ENCODE measurements at regions not wholly inside any gene's neighbourhood (a gene's known extent, or its start where the extent isn't known, plus 50 kb on each side); places are given as distances from the start of the nearest gene placed in this dataset.

DNA sequence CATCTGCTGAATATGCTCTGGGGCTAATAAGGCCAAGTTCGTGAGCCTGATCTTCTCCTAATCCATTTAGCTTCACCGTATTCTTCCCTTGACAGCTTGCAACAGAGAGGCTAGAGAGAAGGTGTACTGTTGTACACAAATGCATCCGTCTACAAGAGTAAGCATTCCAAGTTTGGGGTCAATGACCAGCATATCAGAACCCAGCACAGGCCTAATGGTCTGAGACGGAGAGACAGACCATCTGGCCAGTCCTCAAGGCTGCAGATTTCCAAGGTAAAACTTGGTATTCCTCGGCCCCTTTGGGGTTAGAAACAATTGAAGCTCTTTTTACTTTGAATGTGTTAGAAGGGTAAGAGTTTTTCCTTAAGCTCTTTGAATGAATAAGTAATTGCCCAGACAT is 481.2 kb upstream of the KLF4 start:
- Histone ChIP-seq H3K27ac (peak overlapping the region in 1 of 2 donors; percentile 7), H3K4me1 (no peaks in the 10 kb centered on the region), H3K27me3 (no peaks in the 10 kb centered on the region), H3K4me3 (no peak overlapping the region), H3K36me3 (no peaks in the 10 kb centered on the region), H3K9me3 (no peaks in the 10 kb centered on the region)
- DNase-seq (ENCODE audit: low spot score) = no peak
- TF ChIP-seq, protein P1, sequence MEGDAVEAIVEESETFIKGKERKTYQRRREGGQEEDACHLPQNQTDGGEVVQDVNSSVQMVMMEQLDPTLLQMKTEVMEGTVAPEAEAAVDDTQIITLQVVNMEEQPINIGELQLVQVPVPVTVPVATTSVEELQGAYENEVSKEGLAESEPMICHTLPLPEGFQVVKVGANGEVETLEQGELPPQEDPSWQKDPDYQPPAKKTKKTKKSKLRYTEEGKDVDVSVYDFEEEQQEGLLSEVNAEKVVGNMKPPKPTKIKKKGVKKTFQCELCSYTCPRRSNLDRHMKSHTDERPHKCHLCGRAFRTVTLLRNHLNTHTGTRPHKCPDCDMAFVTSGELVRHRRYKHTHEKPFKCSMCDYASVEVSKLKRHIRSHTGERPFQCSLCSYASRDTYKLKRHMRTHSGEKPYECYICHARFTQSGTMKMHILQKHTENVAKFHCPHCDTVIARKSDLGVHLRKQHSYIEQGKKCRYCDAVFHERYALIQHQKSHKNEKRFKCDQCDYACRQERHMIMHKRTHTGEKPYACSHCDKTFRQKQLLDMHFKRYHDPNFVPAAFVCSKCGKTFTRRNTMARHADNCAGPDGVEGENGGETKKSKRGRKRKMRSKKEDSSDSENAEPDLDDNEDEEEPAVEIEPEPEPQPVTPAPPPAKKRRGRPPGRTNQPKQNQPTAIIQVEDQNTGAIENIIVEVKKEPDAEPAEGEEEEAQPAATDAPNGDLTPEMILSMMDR (IDR thresholded peaks at IDR 0.05) = no peak

DNA sequence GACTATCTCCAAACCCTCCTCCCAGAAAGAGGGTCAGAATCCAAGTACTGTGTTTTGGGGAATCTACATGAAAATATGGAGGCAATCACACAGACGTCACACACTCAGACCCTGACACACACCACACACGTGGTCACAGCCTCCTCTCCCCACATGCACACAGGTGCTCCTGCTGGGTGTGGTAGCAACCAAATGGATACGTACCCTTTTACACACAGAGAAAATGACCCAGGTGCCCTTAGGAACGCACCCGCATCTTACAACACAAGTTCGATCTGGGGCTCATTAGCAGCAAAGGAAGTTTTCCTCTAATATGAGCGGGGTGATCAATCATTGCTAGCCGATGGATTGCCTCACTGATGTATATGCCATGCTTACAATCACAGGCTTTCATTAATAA is 480.2 kb upstream of the KLF4 start:
- DNase-seq (ENCODE audit: low spot score) = no peak
- Histone ChIP-seq H3K4me3 (no peak overlapping the region), H3K36me3 (no peaks in the 10 kb centered on the region), H3K9me3 (no peaks in the 10 kb centered on the region), H3K27ac (no peak overlapping the region), H3K27me3 (no peaks in the 10 kb centered on the region), H3K4me1 (no peaks in the 10 kb centered on the region)
- TF ChIP-seq, protein P1 (IDR thresholded peaks at IDR 0.05) = no peak

DNA sequence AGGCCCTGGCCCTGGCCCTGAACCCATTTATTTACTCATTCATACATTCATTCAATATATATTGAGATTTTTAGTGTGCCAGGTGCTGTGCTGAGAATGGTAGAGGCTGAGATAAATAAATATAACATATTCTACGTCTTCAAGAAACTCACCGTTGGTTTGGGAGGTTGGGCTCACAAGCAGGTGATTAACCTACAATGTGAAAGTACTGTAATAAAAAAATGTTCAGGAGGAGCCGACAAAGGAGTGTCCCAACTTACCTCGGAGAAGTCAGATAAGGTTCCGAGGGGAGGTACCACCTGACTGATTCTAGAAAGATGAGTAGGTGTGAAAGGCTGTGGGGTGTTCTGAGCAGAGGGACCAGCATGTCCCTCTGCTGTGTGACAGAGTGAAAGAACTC is 479.6 kb upstream of the KLF4 start:
- Histone ChIP-seq H3K27me3 (no peaks in the 10 kb centered on the region), H3K4me3 (no peak overlapping the region), H3K4me1 (no peaks in the 10 kb centered on the region), H3K9me3 (no peaks in the 10 kb centered on the region), H3K36me3 (no peaks in the 10 kb centered on the region), H3K27ac (no peak overlapping the region)
- TF ChIP-seq, protein P1 (IDR thresholded peaks at IDR 0.05) = no peak
- no peak for DNase-seq (ENCODE audit: low spot score)

DNA sequence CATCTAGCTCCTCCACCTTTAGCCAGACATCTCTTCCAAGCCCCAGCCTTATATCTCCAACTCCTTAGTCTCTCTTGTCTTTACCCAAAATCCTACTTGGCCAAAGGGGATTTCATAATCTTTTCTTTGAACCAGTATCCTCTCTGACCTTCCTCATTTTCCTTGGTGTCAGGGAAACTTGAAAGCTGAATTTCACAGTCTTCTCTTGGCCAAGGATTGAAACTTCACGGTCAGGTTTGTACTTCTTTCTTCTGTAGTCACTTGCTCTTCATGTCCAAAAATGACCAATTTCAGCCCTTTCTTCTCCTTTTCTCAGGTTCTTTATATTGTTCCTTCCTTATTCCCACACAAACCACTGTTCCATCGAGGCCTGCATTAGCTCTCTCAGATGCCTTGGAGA is 473.7 kb upstream of the KLF4 start:
- no peaks in the 10 kb centered on the region for H3K36me3 ChIP-seq
- no peaks in the 10 kb centered on the region for H3K9me3 ChIP-seq
- TF ChIP-seq, protein P1 (IDR thresholded peaks at IDR 0.05) = no peak
- DNase-seq (ENCODE audit: low spot score) = no peak
- no peaks in the 10 kb centered on the region for H3K27me3 ChIP-seq
- no peak overlapping the region for H3K4me3 ChIP-seq
- H3K4me1 ChIP-seq = no peaks in the 10 kb centered on the region
- no peak overlapping the region for H3K27ac ChIP-seq

DNA sequence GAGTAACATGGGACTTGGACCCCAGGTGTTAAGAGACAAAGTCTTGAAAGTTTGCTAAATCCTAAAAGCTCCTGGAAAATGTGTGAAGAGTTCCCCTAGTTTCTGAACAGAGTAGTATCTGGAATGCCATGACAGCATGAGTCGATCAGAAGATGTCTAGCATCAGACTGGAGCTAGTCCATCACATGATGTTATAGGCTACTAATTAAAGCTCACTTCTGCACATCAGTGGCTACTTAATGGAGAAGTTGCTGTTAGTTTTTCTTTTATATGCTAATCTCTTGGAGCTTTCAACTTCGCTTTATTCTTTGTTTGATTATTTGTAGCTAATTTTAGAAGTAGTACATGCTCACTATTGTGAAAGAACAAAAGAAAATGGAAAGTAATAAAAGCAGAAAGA is 471.3 kb upstream of the KLF4 start:
- TF ChIP-seq, protein P1 (IDR thresholded peaks at IDR 0.05) = no peak
- Histone ChIP-seq H3K27me3 (no peaks in the 10 kb centered on the region), H3K4me1 (no peaks in the 10 kb centered on the region), H3K9me3 (no peaks in the 10 kb centered on the region), H3K36me3 (no peaks in the 10 kb centered on the region), H3K4me3 (no peak overlapping the region), H3K27ac (no peak overlapping the region)
- no peak for DNase-seq (ENCODE audit: low spot score)

DNA sequence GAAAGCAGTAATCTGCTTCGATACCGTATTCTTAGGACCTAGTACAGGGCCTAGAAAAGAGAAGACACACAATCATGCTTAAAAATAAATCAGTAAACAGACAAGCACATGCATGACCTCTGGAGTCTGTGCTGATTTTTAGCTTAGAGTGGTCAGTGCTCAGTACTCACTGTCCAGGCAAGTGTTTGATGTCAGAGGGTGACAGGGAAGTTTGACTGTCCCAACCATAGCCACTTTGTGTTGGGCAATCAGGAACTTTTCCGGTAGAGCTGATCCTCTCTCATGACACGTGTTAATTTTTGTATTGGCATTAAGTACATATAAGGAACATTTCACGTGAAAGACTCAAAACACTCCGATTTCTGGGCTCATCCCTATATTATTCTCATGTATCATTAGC is 464.7 kb upstream of the KLF4 start:
- Histone ChIP-seq H3K27ac (no peak overlapping the region), H3K27me3 (no peaks in the 10 kb centered on the region)

More for the DNA sequence above, 464.7 kb upstream of the KLF4 start:
- Histone ChIP-seq H3K4me1 (no peaks in the 10 kb centered on the region), H3K4me3 (no peak overlapping the region), H3K9me3 (peaks cover 0 to 9% of the 10 kb centered on the region in 2 donors), H3K36me3 (no peaks in the 10 kb centered on the region)
- TF ChIP-seq, protein P1 (IDR thresholded peaks at IDR 0.05) = no peak
- DNase-seq (ENCODE audit: low spot score) = peak; percentile 62
